CD14-positive monocyte (primary cell): ENCODE measurements at regions not wholly inside any gene's neighbourhood (a gene's known extent, or its start where the extent isn't known, plus 50 kb on each side); places are given as distances from the start of the nearest gene placed in this dataset.

Experiments used
- DNase-seq, 3 donors: peaks; one replicate each; pipeline ENCODE4 v3.0.0-alpha.2; 2011 to 2022
- H2AFZ ChIP-seq: 2 replicates; pipeline ENCODE4 v1.6.0; 2012; ENCODE audit warnings: mild to moderate bottlenecking, low read depth, low read length, inconsistent platforms; ENCODE audit not compliant: insufficient read depth, poor library complexity, severe bottlenecking
- H3K27ac ChIP-seq, 2 donors: 1 replicate in 1 of 2; 2 replicates in 1 of 2; pipeline ENCODE4 v1.5.1; 2012 to 2013; ENCODE audit warnings: low read length in 2 of 2, control low read depth in 1 of 2, inconsistent platforms in 1 of 2, low read depth in 1 of 2, mild to moderate bottlenecking in 1 of 2
- H3K27me3 ChIP-seq, 2 donors: one replicate each; pipeline versions ENCODE4 v1.6.0 to v1.6.1; 2011 to 2013; ENCODE audit warnings: low read length in 2 of 2; ENCODE audit not compliant: control insufficient read depth in 2 of 2, insufficient read depth in 2 of 2
- H3K36me3 ChIP-seq, 2 donors: replicated peaks in 1 of 2; 1 replicate in 1 of 2; 2 replicates in 1 of 2; pipeline versions ENCODE4 v1.5.1 to v1.6.1; 2012 to 2013; ENCODE audit warnings: low read length in 2 of 2, control low read depth in 1 of 2, inconsistent platforms in 1 of 2, mild to moderate bottlenecking in 1 of 2; ENCODE audit not compliant: insufficient read depth in 2 of 2, control insufficient read depth in 1 of 2
- H3K4me1 ChIP-seq, 2 donors: 1 replicate in 1 of 2; 2 replicates in 1 of 2; pipeline versions ENCODE4 v1.5.1 to v1.6.1; 2012 to 2013; ENCODE audit warnings: low read length in 2 of 2, control low read depth in 1 of 2, inconsistent platforms in 1 of 2, mild to moderate bottlenecking in 1 of 2, moderate library complexity in 1 of 2; ENCODE audit not compliant: insufficient read depth in 2 of 2, control insufficient read depth in 1 of 2
- H3K4me2 ChIP-seq: replicated peaks from 2 replicates; pipeline ENCODE3; 2012; ENCODE audit warnings: low read length, moderate library complexity, mild to moderate bottlenecking; ENCODE audit not compliant: poor library complexity, severe bottlenecking; ENCODE audit errors: extremely low read depth
- H3K4me3 ChIP-seq, 3 experiments: fragments of 200-600 bp in 1 of 3; sonication (generic) in 1 of 3; replicated peaks in 1 of 3; 1 replicate in 2 of 3; 2 replicates in 1 of 3; pipeline ENCODE4 v1.5.1; 2011 to 2013; ENCODE audit warnings: low read length in 3 of 3, mild to moderate bottlenecking in 3 of 3, control low read depth in 2 of 3, low read depth in 2 of 3, inconsistent platforms in 1 of 3, moderate library complexity in 1 of 3
- H3K79me2 ChIP-seq: 2 replicates; pipeline ENCODE4 v1.6.0; 2012; ENCODE audit warnings: mild to moderate bottlenecking, control low read depth, inconsistent platforms, low read length, moderate library complexity; ENCODE audit not compliant: insufficient read depth
- H3K9ac ChIP-seq: 2 replicates; pipeline ENCODE4 v1.6.0; 2017; ENCODE audit warnings: low read length, mild to moderate bottlenecking; ENCODE audit not compliant: insufficient read depth, poor library complexity, severe bottlenecking
- H3K9me3 ChIP-seq, 2 donors: replicated peaks in 1 of 2; 1 replicate in 1 of 2; 2 replicates in 1 of 2; pipeline versions ENCODE4 v1.5.1 to v1.6.1; 2012 to 2013; ENCODE audit warnings: low read length in 2 of 2, control low read depth in 1 of 2; ENCODE audit not compliant: control insufficient read depth in 1 of 2, insufficient read depth in 1 of 2
- H4K20me1 ChIP-seq: 2 replicates; pipeline ENCODE4 v1.6.0; 2012; ENCODE audit warnings: mild to moderate bottlenecking, low read length, control low read depth, moderate library complexity; ENCODE audit not compliant: insufficient read depth
- H3K27ac Mint-ChIP-seq, 7 donors: one replicate each; pipeline ENCODE4 v1.8.0; 2020; ENCODE audit warnings: mild to moderate bottlenecking in 7 of 7, mixed read lengths in 7 of 7, moderate library complexity in 6 of 7, inconsistent platforms in 2 of 7
- H3K27me3 Mint-ChIP-seq, 3 donors: one replicate each; pipeline ENCODE4 v1.8.0; 2021 to 2022; ENCODE audit warnings: low read depth in 3 of 3, mild to moderate bottlenecking in 3 of 3, mixed read lengths in 3 of 3, moderate library complexity in 3 of 3, inconsistent platforms in 1 of 3
- H3K36me3 Mint-ChIP-seq, 2 donors: one replicate each; pipeline ENCODE4 v1.8.0; 2020; ENCODE audit warnings: mixed read lengths in 2 of 2, inconsistent platforms in 1 of 2, mild to moderate bottlenecking in 1 of 2
- H3K4me1 Mint-ChIP-seq: one replicate; pipeline ENCODE4 v1.8.0; 2020; ENCODE audit warnings: mild to moderate bottlenecking, mixed read lengths
- H3K4me3 Mint-ChIP-seq, 2 donors: one replicate each; pipeline ENCODE4 v1.8.0; 2020; ENCODE audit warnings: mild to moderate bottlenecking in 2 of 2, mixed read lengths in 2 of 2, moderate library complexity in 1 of 2
- H3K9me3 Mint-ChIP-seq, 7 donors: one replicate each; pipeline ENCODE4 v1.8.0; 2020 to 2022; ENCODE audit warnings: mixed read lengths in 7 of 7, mild to moderate bottlenecking in 6 of 7, moderate library complexity in 6 of 7, inconsistent platforms in 2 of 7
- CTCF ChIP-seq: fragments of 200-600 bp; IDR thresholded peaks from one replicate; pipeline ENCODE4 v1.8.0; 2022; ENCODE audit warnings: antibody characterized with exemption, mild to moderate bottlenecking
- WGBS: methylation state at CpG from one replicate; pipeline ENCODE4 v1.1.5; 2013; ENCODE audit warnings: missing lambda C conversion rate; ENCODE audit not compliant: insufficient coverage; 5-methylcytosine and 5-hydroxymethylcytosine counted together
- intact Hi-C, 2 donors: fragments of 100-400 bp; cut with micrococcal nuclease; formaldehyde crosslinking; loops; one replicate each; pipeline versions ENCODE4 v1.15.0 to v1.15.1; 2023

GRCh38 chr1:30356839-30357238, 366.5 kb downstream of the MATN1 start:
- H3K4me1 ChIP-seq: no peaks in the 10 kb centered on the region
- no peak for DNase-seq
- Mint-ChIP-seq H3K4me1 (no peaks in the 10 kb centered on the region), H3K27ac (no peak overlapping the region), H3K4me3 (no peak overlapping the region), H3K27me3 (peaks cover 1 to 10% (median 5%) of the 10 kb centered on the region in 3 donors), H3K36me3 (no peaks in the 10 kb centered on the region), H3K9me3 (peaks cover 0 to 2% (median 0%) of the 10 kb centered on the region in 7 donors)
- no peaks in the 10 kb centered on the region for H3K79me2 ChIP-seq
- H3K4me3 ChIP-seq: no peak overlapping the region
- H3K9ac ChIP-seq: no peak overlapping the region
- no peak overlapping the region for H2AFZ ChIP-seq
- no peaks in the 10 kb centered on the region for H3K36me3 ChIP-seq
- WGBS: 95% methylated on average over 5 of the region's 6 CpGs
- peaks cover 0 to 3% of the 10 kb centered on the region in 2 donors for H3K27me3 ChIP-seq
- H3K4me2 ChIP-seq: no peak overlapping the region
- no peaks in the 10 kb centered on the region for H4K20me1 ChIP-seq
- no peaks in the 10 kb centered on the region for H3K9me3 ChIP-seq
- intact Hi-C loops: no loop called here
- no peak overlapping the region for H3K27ac ChIP-seq
- TF ChIP-seq CTCF: no peak

GRCh38 chr1:30354410-30354809, 369.0 kb downstream of the MATN1 start:
- Histone ChIP-seq H4K20me1 (no peaks in the 10 kb centered on the region), H3K36me3 (no peaks in the 10 kb centered on the region), H3K79me2 (no peaks in the 10 kb centered on the region), H3K9ac (no peak overlapping the region), H3K4me3 (no peak overlapping the region), H2AFZ (no peak overlapping the region), H3K4me1 (no peaks in the 10 kb centered on the region), H3K27me3 (peaks cover 2 to 3% of the 10 kb centered on the region in 2 donors), H3K9me3 (no peaks in the 10 kb centered on the region), H3K4me2 (no peak overlapping the region), H3K27ac (no peak overlapping the region)
- Mint-ChIP-seq H3K9me3 (peaks cover 0 to 3% (median 1%) of the 10 kb centered on the region in 7 donors), H3K27me3 (peaks cover 1 to 16% (median 2%) of the 10 kb centered on the region in 3 donors), H3K27ac (peak overlapping the region in 1 of 7 donors; percentile 20), H3K36me3 (no peaks in the 10 kb centered on the region), H3K4me3 (no peak overlapping the region), H3K4me1 (no peaks in the 10 kb centered on the region)
- 0% methylated on average over 1 of the region's 1 CpG for WGBS
- TF ChIP-seq CTCF: no peak
- no peak for DNase-seq
- intact Hi-C loops: no loop called here
